ENCODE measurements at regions not wholly inside any gene's neighbourhood (a gene's known extent, or its start where the extent isn't known, plus 50 kb on each side); places are given as distances from the start of the nearest gene placed in this dataset.

DNA sequence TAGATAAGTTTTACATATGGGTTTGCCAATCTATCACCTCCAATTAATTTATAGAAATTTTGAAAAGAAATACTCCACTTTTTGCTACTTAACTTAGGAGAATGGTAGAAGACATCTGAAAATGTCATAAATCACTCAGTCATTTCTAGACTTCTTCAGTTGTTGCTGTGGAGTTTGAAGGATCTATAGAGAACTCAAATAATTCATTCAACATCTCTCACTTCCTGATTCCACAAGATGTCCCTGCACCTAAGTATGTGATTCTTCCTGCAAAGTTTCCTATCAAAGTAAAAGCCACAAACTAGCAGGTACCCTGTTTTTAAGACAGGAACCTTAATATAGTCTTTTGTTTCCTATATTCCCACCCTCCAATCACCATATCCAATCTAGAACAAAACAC is 297.1 kb upstream of the ATP10B start:
- no peak for TF ChIP-seq POLR2A (IDR thresholded peaks at IDR 0.05)
- TF ChIP-seq, protein P1, sequence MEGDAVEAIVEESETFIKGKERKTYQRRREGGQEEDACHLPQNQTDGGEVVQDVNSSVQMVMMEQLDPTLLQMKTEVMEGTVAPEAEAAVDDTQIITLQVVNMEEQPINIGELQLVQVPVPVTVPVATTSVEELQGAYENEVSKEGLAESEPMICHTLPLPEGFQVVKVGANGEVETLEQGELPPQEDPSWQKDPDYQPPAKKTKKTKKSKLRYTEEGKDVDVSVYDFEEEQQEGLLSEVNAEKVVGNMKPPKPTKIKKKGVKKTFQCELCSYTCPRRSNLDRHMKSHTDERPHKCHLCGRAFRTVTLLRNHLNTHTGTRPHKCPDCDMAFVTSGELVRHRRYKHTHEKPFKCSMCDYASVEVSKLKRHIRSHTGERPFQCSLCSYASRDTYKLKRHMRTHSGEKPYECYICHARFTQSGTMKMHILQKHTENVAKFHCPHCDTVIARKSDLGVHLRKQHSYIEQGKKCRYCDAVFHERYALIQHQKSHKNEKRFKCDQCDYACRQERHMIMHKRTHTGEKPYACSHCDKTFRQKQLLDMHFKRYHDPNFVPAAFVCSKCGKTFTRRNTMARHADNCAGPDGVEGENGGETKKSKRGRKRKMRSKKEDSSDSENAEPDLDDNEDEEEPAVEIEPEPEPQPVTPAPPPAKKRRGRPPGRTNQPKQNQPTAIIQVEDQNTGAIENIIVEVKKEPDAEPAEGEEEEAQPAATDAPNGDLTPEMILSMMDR (IDR thresholded peaks at IDR 0.05) = no peak

Measured in lower leg skin (tissue), 3 donors.